ENCODE measurements at regions not wholly inside any gene's neighbourhood (a gene's known extent, or its start where the extent isn't known, plus 50 kb on each side); places are given as distances from the start of the nearest gene placed in this dataset.

DNA sequence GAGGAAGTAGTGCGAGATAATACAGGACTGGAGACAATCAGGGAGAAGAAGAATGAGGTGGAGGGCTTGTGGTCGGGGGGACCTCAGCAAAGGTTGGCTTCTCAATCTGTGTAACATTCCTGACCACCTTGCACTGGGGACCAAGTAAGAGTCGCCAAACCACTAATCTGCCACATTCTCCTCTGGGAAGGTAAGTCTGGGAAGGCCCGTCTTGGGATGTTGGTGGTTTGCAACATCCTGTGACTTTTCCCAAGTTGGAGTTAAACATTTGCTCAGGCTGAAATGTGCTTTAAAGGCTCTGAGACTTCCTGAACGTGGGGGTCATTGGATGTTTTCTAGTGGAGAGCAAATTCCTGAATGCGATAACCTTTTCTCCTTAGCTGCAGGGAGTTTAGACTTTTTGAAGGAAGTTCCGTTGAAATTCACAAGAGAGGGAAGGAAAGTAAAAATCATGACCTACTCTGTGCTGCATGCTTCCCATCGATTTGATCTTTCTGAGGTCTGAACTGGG lies 325.9 kb downstream of the RPS6KC1 start:
- H3K27me3 ChIP-seq (ENCODE audit: insufficient read depth, low read depth, severe bottlenecking): no peaks in the 10 kb centered on the region
- H3K36me3 ChIP-seq: no peaks in the 10 kb centered on the region
- no peak for DNase-seq
- H3K27ac ChIP-seq: no peak overlapping the region
- H3K4me3 ChIP-seq (ENCODE audit: low read depth, low read length): no peak overlapping the region
- H3K9me3 ChIP-seq (ENCODE audit: severe bottlenecking): no peaks in the 10 kb centered on the region
- TF ChIP-seq, protein P1, sequence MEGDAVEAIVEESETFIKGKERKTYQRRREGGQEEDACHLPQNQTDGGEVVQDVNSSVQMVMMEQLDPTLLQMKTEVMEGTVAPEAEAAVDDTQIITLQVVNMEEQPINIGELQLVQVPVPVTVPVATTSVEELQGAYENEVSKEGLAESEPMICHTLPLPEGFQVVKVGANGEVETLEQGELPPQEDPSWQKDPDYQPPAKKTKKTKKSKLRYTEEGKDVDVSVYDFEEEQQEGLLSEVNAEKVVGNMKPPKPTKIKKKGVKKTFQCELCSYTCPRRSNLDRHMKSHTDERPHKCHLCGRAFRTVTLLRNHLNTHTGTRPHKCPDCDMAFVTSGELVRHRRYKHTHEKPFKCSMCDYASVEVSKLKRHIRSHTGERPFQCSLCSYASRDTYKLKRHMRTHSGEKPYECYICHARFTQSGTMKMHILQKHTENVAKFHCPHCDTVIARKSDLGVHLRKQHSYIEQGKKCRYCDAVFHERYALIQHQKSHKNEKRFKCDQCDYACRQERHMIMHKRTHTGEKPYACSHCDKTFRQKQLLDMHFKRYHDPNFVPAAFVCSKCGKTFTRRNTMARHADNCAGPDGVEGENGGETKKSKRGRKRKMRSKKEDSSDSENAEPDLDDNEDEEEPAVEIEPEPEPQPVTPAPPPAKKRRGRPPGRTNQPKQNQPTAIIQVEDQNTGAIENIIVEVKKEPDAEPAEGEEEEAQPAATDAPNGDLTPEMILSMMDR (IDR thresholded peaks at IDR 0.05; ENCODE audit: low read depth, low read length): no peak

DNA sequence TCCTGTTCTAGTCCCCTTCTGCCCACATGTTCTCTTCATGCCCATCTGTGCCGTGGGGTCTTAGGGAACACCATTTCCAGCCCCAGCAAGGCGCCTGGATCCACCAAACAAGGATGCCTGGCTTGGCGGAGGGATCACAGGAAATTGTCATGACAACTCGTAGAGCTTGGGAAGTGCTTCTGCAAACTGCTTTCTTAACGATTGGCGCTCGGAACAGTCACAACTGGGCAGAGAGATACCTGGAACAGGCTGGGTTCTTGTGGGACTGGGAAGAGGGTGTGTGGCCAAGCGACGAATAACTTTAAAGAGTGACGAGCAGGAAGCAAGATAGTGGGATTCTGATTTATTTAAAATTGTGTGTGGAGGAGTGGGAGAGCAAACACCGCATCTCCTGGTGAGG lies 329.8 kb downstream of the RPS6KC1 start:
- Histone ChIP-seq H3K4me3 (ENCODE audit: low read depth, low read length) (no peak overlapping the region), H3K27me3 (ENCODE audit: insufficient read depth, low read depth, severe bottlenecking) (no peaks in the 10 kb centered on the region), H3K36me3 (no peaks in the 10 kb centered on the region), H3K9me3 (ENCODE audit: severe bottlenecking) (peaks cover 2% of the 10 kb centered on the region), H3K27ac (no peak overlapping the region)
- TF ChIP-seq, protein P1 (IDR thresholded peaks at IDR 0.05; ENCODE audit: low read depth, low read length): no peak
- DNase-seq: no peak

DNA sequence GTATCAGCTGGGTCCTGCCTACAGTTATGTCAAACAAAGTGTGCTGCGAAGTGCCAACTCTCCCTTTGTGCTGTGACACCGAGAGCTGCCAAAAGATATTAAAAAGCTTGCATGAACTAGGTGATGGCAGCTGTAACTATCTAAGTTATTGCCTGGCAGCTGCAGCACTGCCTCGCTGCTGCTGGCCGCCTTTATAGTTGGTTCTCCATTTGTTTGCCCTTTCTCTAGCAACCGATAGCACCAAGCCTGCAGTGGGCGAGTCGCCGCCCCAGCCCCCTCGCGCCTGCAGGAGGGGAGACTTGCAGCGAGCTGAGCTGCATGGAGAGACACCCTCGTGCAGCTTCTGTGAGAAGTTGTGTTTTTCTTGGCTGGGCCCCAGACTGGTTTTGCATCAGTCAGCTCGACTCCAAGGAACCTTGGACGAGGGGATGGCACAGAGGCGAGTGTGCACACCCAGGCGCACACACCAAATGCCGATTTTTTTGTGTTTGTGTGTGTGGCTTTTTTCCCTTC lies 330.6 kb downstream of the RPS6KC1 start:
- no peak overlapping the region for H3K4me3 ChIP-seq (ENCODE audit: low read depth, low read length)
- H3K36me3 ChIP-seq: no peaks in the 10 kb centered on the region
- H3K27ac ChIP-seq: no peak overlapping the region
- peaks cover 2% of the 10 kb centered on the region for H3K9me3 ChIP-seq (ENCODE audit: severe bottlenecking)
- DNase-seq: no peak
- TF ChIP-seq, protein P1 (IDR thresholded peaks at IDR 0.05; ENCODE audit: low read depth, low read length): no peak
- no peaks in the 10 kb centered on the region for H3K27me3 ChIP-seq (ENCODE audit: insufficient read depth, low read depth, severe bottlenecking)

DNA sequence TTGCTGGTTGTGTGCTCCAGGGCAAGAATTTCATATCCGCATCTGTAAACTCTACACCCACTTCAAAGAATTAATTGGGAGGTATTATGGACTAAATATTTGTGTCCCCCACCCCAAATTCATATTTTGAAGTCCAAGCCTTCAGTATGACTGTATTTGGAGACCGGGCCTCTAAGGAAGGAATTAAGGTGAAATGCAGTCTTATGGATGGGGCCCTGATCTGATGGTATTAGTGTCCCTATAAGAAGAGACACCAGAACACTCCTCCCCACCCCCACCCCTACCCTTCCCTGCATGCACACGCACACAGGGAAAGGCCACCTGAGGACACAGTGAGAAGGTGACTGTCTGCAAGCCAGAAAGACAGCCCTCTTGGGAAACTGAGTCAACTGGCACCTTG lies 332.4 kb downstream of the RPS6KC1 start:
- Histone ChIP-seq H3K27me3 (ENCODE audit: insufficient read depth, low read depth, severe bottlenecking) (no peaks in the 10 kb centered on the region), H3K9me3 (ENCODE audit: severe bottlenecking) (peaks cover 2% of the 10 kb centered on the region), H3K4me3 (ENCODE audit: low read depth, low read length) (no peak overlapping the region), H3K27ac (no peak overlapping the region), H3K36me3 (no peaks in the 10 kb centered on the region)
- DNase-seq: no peak
- TF ChIP-seq, protein P1 (IDR thresholded peaks at IDR 0.05; ENCODE audit: low read depth, low read length): no peak

DNA sequence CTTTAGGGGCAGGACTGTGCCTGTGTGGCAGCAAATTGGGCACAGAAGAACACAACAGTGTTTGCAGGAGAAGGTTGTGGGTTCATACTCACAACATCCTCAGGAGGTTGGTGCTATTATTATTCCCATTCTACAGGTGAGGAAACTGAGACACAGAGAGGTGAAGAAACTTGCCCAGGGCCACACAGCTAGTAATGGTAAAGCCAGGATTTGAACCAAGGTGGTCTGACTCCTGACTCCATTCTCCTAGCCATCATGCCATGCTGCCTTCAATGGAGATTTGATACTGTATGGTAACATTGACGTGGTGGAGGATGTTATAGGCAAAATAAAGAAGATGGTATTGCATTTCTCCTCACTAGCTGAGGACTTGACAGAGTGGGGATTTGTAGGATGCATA lies 334.2 kb downstream of the RPS6KC1 start:
- Histone ChIP-seq H3K27me3 (ENCODE audit: insufficient read depth, low read depth, severe bottlenecking) (no peaks in the 10 kb centered on the region), H3K4me3 (ENCODE audit: low read depth, low read length) (no peak overlapping the region), H3K9me3 (ENCODE audit: severe bottlenecking) (peaks cover 2% of the 10 kb centered on the region), H3K36me3 (no peaks in the 10 kb centered on the region), H3K27ac (no peak overlapping the region)
- TF ChIP-seq, protein P1 (IDR thresholded peaks at IDR 0.05; ENCODE audit: low read depth, low read length): no peak
- DNase-seq: no peak

DNA sequence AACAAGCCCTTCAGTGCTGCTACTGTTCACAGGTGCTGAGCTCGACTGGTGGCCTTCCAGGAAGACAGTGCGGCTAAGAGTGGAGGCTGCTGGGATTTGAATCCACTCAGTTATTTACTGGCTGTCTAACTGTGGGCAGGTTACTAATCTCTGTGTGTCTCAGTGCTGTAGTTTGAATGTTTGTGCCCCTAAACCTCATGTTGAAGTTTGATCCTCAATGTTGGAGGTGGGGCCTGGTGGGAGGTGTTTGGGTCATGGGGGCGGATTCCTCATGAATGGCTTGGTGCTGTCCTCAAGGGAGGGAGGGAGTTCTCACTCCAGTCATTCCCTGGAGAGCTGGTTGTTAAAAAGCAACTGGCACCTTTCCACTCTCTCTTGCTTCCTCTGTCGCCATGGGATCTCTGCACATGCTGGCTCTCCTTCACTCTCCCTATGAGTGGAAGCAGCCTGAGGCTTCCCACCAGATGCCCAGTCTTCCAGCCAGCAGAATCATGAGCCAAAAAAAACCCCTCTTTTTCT lies 334.8 kb downstream of the RPS6KC1 start:
- TF ChIP-seq, protein P1 (IDR thresholded peaks at IDR 0.05; ENCODE audit: low read depth, low read length): no peak
- H3K27ac ChIP-seq: no peak overlapping the region
- no peaks in the 10 kb centered on the region for H3K27me3 ChIP-seq (ENCODE audit: insufficient read depth, low read depth, severe bottlenecking)
- no peak for DNase-seq
- no peak overlapping the region for H3K4me3 ChIP-seq (ENCODE audit: low read depth, low read length)
- no peaks in the 10 kb centered on the region for H3K36me3 ChIP-seq
- peaks cover 2% of the 10 kb centered on the region for H3K9me3 ChIP-seq (ENCODE audit: severe bottlenecking)
